HCT116 (cell line): ENCODE measurements at regions not wholly inside any gene's neighbourhood (a gene's known extent, or its start where the extent isn't known, plus 50 kb on each side); places are given as distances from the start of the nearest gene placed in this dataset.

Source experiments
- ATAC-seq: fragments of 200-7000 bp; cut with Tn5 transposase; 2 replicates; pipeline ENCODE4 v1.9.1; 2020; ENCODE audit warnings: mild to moderate bottlenecking, moderate library complexity
- BruUV-seq: library from RNA; stranded (reverse); fragments of 400-500 nt; replicated peaks from 2 replicates; lab custom pipeline; 2021; lab: Mats Ljungman, UMichigan
- CTCF ChIA-PET: fragments of 300-600 bp; sonication (Branson Sonifier 250); formaldehyde crosslinking; loops from one replicate; lab custom pipeline; 2021; ENCODE audit warnings: antibody characterized with exemption; lab: Charles Lee
- POLR2A ChIA-PET: fragments of 300-600, 350-600 bp; sonication (Branson Sonifier 250); formaldehyde crosslinking; loops from one replicate; lab custom pipeline; 2021; ENCODE audit warnings: antibody characterized with exemption; lab: Charles Lee
- RAD21 ChIA-PET, 2 experiments: fragments of 300-600 bp; sonication (Branson Sonifier 250); formaldehyde crosslinking; loops; one replicate each; lab custom pipeline; 2023; ENCODE audit warnings: low total read pairs in 2 of 2; ENCODE audit not compliant: uncharacterized antibody in 2 of 2, unreplicated experiment in 2 of 2, low non-redundant PET in 1 of 2; lab: Charles Lee
- DNase-seq: peaks from one replicate; pipeline ENCODE4 v3.0.0-alpha.2; 2010; ENCODE audit warnings: low read depth, low spot score
- H2AFZ ChIP-seq: fragments of 200-600 bp; shearing (Covaris generic), sonication (generic); 2 replicates; pipeline ENCODE4 v1.6.1; 2017; ENCODE audit warnings: low read depth, mixed run types, mixed read lengths, antibody characterized with exemption, low read length; ENCODE audit not compliant: poor library complexity, severe bottlenecking
- H3K27ac ChIP-seq: 2 replicates; pipeline ENCODE4 v1.5.1; 2012; ENCODE audit warnings: low read depth, low read length
- H3K27me3 ChIP-seq: fragments of 200-600 bp; sonication (generic); 2 replicates; pipeline ENCODE4 v1.6.1; 2016; ENCODE audit warnings: mixed run types, low read length, mixed read lengths; ENCODE audit not compliant: insufficient read depth
- H3K36me3 ChIP-seq, 2 experiments: fragments of 200-500 bp in 1 of 2; fragments of 200-600 bp in 1 of 2; sonication (Bioruptor generic) in 1 of 2; sonication (generic) in 1 of 2; 2 replicates each; pipeline versions ENCODE4 v1.5.1 to v1.6.1; 2014 to 2016; ENCODE audit warnings: low read length in 2 of 2, inconsistent platforms in 1 of 2, mixed read lengths in 1 of 2, mixed run types in 1 of 2; ENCODE audit not compliant: insufficient read depth in 2 of 2, control insufficient read depth in 1 of 2
- H3K4me1 ChIP-seq, 2 experiments: fragments of 200-600 bp in 1 of 2; sonication (generic) in 1 of 2; 2 replicates each; pipeline versions ENCODE4 v1.5.1 to v1.6.1; 2012 to 2017; ENCODE audit warnings: low read length in 2 of 2, inconsistent platforms in 1 of 2, mild to moderate bottlenecking in 1 of 2, mixed read lengths in 1 of 2, mixed run types in 1 of 2, moderate library complexity in 1 of 2; ENCODE audit not compliant: insufficient read depth in 2 of 2, control insufficient read depth in 1 of 2
- H3K4me2 ChIP-seq: fragments of 200-600 bp; sonication (generic); 2 replicates; pipeline ENCODE4 v1.6.1; 2017; ENCODE audit warnings: mixed run types, low read length, mixed read lengths
- H3K4me3 ChIP-seq, 2 experiments: fragments of 200-600 bp in 1 of 2; sonication (generic) in 1 of 2; replicated peaks in 1 of 2; 2 replicates each; pipeline ENCODE4 v1.5.1; 2011 to 2016; ENCODE audit warnings: low read length in 2 of 2, control low read depth in 1 of 2, low read depth in 1 of 2, mild to moderate bottlenecking in 1 of 2, mixed read lengths in 1 of 2, mixed run types in 1 of 2
- H3K79me2 ChIP-seq: fragments of 200-600 bp; sonication (generic); 2 replicates; pipeline ENCODE4 v1.6.1; 2017; ENCODE audit warnings: mild to moderate bottlenecking, mixed run types, low read length, moderate library complexity, mixed read lengths; ENCODE audit not compliant: insufficient read depth
- H3K9ac ChIP-seq: fragments of 200-600 bp; sonication (generic); 2 replicates; pipeline ENCODE4 v1.6.1; 2016; ENCODE audit warnings: low read length, mixed read lengths
- H3K9me2 ChIP-seq: fragments of 200-600 bp; sonication (generic), shearing (Covaris generic); 2 replicates; pipeline ENCODE4 v1.6.1; 2017; ENCODE audit warnings: mixed run types, mild to moderate bottlenecking, moderate library complexity; ENCODE audit not compliant: insufficient read depth
- H3K9me3 ChIP-seq, 2 experiments: fragments of 200-500 bp in 1 of 2; fragments of 200-600 bp in 1 of 2; sonication (Bioruptor generic) in 1 of 2; sonication (generic) in 1 of 2; 2 replicates each; pipeline ENCODE4 v1.6.1; 2014 to 2017; ENCODE audit warnings: low read length in 2 of 2, mixed read lengths in 2 of 2, inconsistent platforms in 1 of 2, low read depth in 1 of 2, mild to moderate bottlenecking in 1 of 2, mixed run types in 1 of 2, moderate library complexity in 1 of 2; ENCODE audit not compliant: control insufficient read depth in 1 of 2, insufficient read depth in 1 of 2
- H4K20me1 ChIP-seq: fragments of 200-600 bp; sonication (generic), shearing (Covaris generic); 2 replicates; pipeline ENCODE4 v1.6.1; 2017; ENCODE audit warnings: mixed run types, mild to moderate bottlenecking, moderate library complexity; ENCODE audit not compliant: insufficient read depth
- CBX3 ChIP-seq: IDR thresholded peaks from 2 replicates; pipeline ENCODE4 v1.6.1; 2012; ENCODE audit warnings: low read depth
- CEBPB ChIP-seq: IDR thresholded peaks from 2 replicates; pipeline ENCODE4 v1.6.1; 2012; ENCODE audit warnings: low read depth
- EZH2 ChIP-seq: fragments of 200-600 bp; sonication (generic); IDR thresholded peaks from 2 replicates; pipeline ENCODE4 v1.6.1; 2017; ENCODE audit warnings: antibody characterized with exemption, mixed run types
- EZH2phosphoT487 ChIP-seq: fragments of 200-600 bp; IDR thresholded peaks from 2 replicates; pipeline ENCODE4 v1.6.1; 2018; ENCODE audit warnings: antibody characterized with exemption, borderline replicate concordance
- FOSL1 ChIP-seq: IDR thresholded peaks from 2 replicates; pipeline ENCODE4 v1.6.1; 2012; ENCODE audit warnings: low read depth
- JUND ChIP-seq: IDR thresholded peaks from 2 replicates; pipeline ENCODE4 v1.6.1; 2012
- POLR2A ChIP-seq: IDR thresholded peaks from 2 replicates; pipeline ENCODE4 v1.7.0; 2011; ENCODE audit warnings: borderline replicate concordance; ENCODE audit not compliant: insufficient read depth, insufficient read length; ENCODE audit errors: extremely low read depth
- POLR2AphosphoS5 ChIP-seq: IDR thresholded peaks from 2 replicates; pipeline ENCODE4 v1.6.1; 2011; ENCODE audit warnings: mild to moderate bottlenecking, low read depth, low read length, moderate library complexity
- SP1 ChIP-seq: IDR thresholded peaks from 2 replicates; pipeline ENCODE4 v1.6.1; 2012; ENCODE audit warnings: low read depth
- SRF ChIP-seq: IDR thresholded peaks from 2 replicates; pipeline ENCODE4 v1.6.1; 2012; ENCODE audit warnings: low read depth
- TCF7L2 ChIP-seq: IDR thresholded peaks from 2 replicates; pipeline ENCODE4 v1.7.0; 2011; ENCODE audit warnings: borderline replicate concordance, inconsistent platforms; ENCODE audit not compliant: insufficient read depth, insufficient read length; ENCODE audit errors: extremely low read depth
- YY1 ChIP-seq: IDR thresholded peaks from 2 replicates; pipeline ENCODE4 v1.6.1; 2011; ENCODE audit warnings: low read length, low read depth, moderate library complexity, mild to moderate bottlenecking; ENCODE audit not compliant: insufficient replicate concordance; ENCODE audit errors: extremely low read depth
- ZNF274 ChIP-seq: fragments of 200-500 bp; sonication (Bioruptor generic); IDR thresholded peaks from 2 replicates; pipeline ENCODE4 v1.6.1; 2014; ENCODE audit warnings: mild to moderate bottlenecking, low read depth, low read length, inconsistent platforms
- intact Hi-C: fragments of 100-400 bp; cut with micrococcal nuclease; formaldehyde crosslinking; loops from 2 replicates; pipeline ENCODE4 v1.10.0; 2022
- TF ChIP-seq, protein P1 (sequence below): IDR thresholded peaks from 2 replicates; pipeline ENCODE4 v1.6.1; 2012
- TF ChIP-seq, protein P2 (sequence below), 3 experiments: fragments of 200-600 bp in 1 of 3; sonication (generic) in 1 of 3; IDR thresholded peaks in 2 of 3; conservative IDR thresholded peaks in 1 of 3; 2 replicates each; pipeline ENCODE4 v1.5.1; 2012 to 2017; ENCODE audit warnings: low read depth in 2 of 3, low read length in 2 of 3, antibody characterized with exemption in 1 of 3, borderline replicate concordance in 1 of 3, control low read depth in 1 of 3, mild to moderate bottlenecking in 1 of 3, mixed read lengths in 1 of 3, mixed run types in 1 of 3, moderate library complexity in 1 of 3; ENCODE audit not compliant: insufficient read depth in 1 of 3
- TF ChIP-seq, protein P3 (sequence below): IDR thresholded peaks from 2 replicates; pipeline ENCODE4 v1.6.1; 2011; ENCODE audit warnings: mild to moderate bottlenecking, low read length, moderate library complexity; ENCODE audit not compliant: insufficient replicate concordance; ENCODE audit errors: extremely low read depth
- TF ChIP-seq, protein P4 (sequence below): IDR thresholded peaks from 2 replicates; pipeline ENCODE4 v1.6.1; 2012; ENCODE audit warnings: low read depth

DNA sequence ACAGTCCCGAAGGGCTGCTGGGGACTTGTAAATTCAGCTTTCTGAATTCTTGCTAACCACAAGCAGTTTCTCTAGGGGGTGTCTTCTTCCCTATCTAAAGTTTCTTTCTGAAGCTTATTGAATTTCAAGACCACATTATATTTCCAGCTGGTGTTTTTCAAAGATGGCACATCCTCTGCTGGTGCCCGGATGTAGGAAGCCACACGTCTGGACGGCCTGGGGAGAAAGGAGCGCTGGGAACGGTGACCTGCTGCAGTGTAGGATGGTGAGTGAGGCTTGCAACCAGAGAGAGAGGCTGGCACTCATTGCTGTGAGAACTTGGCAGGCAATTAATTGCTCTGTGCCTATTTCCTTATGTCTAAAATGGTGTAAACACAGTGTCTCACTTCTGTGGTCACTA is 776.4 kb downstream of the TYW1 start:
- DNase-seq = no peak
- no peaks in the 10 kb centered on the region for H3K4me1 ChIP-seq
- H3K27ac ChIP-seq = no peak overlapping the region
- ATAC-seq = no peak
- H3K27me3 ChIP-seq = no peaks in the 10 kb centered on the region
- CTCF ChIA-PET = no interaction called here
- POLR2A ChIA-PET = no interaction called here
- no TSS peak for BruUV-seq
- no peaks in the 10 kb centered on the region for H3K36me3 ChIP-seq
- no peak overlapping the region for H3K9ac ChIP-seq
- peaks cover 3 to 7% of the 10 kb centered on the region in 2 experiments; a peak in 2 of 4 replicates for H3K9me3 ChIP-seq
- RAD21 ChIA-PET = no interaction called here
- H3K9me2 ChIP-seq = no peaks in the 10 kb centered on the region
- intact Hi-C loops = no loop called here
- H3K4me3 ChIP-seq = no peak overlapping the region
- no peak overlapping the region for H2AFZ ChIP-seq
- no peak overlapping the region for H3K4me2 ChIP-seq
- no peak for TF ChIP-seq EZH2
- TF ChIP-seq POLR2AphosphoS5 = no peak
- TF ChIP-seq, protein P1, sequence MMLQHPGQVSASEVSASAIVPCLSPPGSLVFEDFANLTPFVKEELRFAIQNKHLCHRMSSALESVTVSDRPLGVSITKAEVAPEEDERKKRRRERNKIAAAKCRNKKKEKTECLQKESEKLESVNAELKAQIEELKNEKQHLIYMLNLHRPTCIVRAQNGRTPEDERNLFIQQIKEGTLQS = no peak
- TF ChIP-seq JUND = no peak
- TF ChIP-seq SRF = no peak
- no peak for TF ChIP-seq EZH2phosphoT487
- no peak for TF ChIP-seq POLR2A
- TF ChIP-seq, protein P2, sequence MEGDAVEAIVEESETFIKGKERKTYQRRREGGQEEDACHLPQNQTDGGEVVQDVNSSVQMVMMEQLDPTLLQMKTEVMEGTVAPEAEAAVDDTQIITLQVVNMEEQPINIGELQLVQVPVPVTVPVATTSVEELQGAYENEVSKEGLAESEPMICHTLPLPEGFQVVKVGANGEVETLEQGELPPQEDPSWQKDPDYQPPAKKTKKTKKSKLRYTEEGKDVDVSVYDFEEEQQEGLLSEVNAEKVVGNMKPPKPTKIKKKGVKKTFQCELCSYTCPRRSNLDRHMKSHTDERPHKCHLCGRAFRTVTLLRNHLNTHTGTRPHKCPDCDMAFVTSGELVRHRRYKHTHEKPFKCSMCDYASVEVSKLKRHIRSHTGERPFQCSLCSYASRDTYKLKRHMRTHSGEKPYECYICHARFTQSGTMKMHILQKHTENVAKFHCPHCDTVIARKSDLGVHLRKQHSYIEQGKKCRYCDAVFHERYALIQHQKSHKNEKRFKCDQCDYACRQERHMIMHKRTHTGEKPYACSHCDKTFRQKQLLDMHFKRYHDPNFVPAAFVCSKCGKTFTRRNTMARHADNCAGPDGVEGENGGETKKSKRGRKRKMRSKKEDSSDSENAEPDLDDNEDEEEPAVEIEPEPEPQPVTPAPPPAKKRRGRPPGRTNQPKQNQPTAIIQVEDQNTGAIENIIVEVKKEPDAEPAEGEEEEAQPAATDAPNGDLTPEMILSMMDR (IDR thresholded peaks at IDR 0.05 in 2 of 3, conservative IDR thresholded peaks at IDR 0.05 in 1 of 3; ENCODE audit: borderline replicate concordance in 1 of 3, insufficient read depth in 1 of 3, low read depth in 2 of 3, low read length in 2 of 3) = no peak
- TF ChIP-seq, protein P3, sequence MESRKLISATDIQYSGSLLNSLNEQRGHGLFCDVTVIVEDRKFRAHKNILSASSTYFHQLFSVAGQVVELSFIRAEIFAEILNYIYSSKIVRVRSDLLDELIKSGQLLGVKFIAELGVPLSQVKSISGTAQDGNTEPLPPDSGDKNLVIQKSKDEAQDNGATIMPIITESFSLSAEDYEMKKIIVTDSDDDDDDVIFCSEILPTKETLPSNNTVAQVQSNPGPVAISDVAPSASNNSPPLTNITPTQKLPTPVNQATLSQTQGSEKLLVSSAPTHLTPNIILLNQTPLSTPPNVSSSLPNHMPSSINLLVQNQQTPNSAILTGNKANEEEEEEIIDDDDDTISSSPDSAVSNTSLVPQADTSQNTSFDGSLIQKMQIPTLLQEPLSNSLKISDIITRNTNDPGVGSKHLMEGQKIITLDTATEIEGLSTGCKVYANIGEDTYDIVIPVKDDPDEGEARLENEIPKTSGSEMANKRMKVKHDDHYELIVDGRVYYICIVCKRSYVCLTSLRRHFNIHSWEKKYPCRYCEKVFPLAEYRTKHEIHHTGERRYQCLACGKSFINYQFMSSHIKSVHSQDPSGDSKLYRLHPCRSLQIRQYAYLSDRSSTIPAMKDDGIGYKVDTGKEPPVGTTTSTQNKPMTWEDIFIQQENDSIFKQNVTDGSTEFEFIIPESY = no peak
- TF ChIP-seq CEBPB = no peak
- no peak for TF ChIP-seq FOSL1
- TF ChIP-seq TCF7L2 = no peak
- no peak for TF ChIP-seq SP1
- no peak for TF ChIP-seq CBX3
- TF ChIP-seq YY1 = no peak
- no peak for TF ChIP-seq ZNF274
- TF ChIP-seq, protein P4, sequence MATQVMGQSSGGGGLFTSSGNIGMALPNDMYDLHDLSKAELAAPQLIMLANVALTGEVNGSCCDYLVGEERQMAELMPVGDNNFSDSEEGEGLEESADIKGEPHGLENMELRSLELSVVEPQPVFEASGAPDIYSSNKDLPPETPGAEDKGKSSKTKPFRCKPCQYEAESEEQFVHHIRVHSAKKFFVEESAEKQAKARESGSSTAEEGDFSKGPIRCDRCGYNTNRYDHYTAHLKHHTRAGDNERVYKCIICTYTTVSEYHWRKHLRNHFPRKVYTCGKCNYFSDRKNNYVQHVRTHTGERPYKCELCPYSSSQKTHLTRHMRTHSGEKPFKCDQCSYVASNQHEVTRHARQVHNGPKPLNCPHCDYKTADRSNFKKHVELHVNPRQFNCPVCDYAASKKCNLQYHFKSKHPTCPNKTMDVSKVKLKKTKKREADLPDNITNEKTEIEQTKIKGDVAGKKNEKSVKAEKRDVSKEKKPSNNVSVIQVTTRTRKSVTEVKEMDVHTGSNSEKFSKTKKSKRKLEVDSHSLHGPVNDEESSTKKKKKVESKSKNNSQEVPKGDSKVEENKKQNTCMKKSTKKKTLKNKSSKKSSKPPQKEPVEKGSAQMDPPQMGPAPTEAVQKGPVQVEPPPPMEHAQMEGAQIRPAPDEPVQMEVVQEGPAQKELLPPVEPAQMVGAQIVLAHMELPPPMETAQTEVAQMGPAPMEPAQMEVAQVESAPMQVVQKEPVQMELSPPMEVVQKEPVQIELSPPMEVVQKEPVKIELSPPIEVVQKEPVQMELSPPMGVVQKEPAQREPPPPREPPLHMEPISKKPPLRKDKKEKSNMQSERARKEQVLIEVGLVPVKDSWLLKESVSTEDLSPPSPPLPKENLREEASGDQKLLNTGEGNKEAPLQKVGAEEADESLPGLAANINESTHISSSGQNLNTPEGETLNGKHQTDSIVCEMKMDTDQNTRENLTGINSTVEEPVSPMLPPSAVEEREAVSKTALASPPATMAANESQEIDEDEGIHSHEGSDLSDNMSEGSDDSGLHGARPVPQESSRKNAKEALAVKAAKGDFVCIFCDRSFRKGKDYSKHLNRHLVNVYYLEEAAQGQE = no peak
- H3K79me2 ChIP-seq = no peaks in the 10 kb centered on the region
- H4K20me1 ChIP-seq = no peaks in the 10 kb centered on the region
